ENCODE measurements at regions not wholly inside any gene's neighbourhood (a gene's known extent, or its start where the extent isn't known, plus 50 kb on each side); places are given as distances from the start of the nearest gene placed in this dataset.

DNA sequence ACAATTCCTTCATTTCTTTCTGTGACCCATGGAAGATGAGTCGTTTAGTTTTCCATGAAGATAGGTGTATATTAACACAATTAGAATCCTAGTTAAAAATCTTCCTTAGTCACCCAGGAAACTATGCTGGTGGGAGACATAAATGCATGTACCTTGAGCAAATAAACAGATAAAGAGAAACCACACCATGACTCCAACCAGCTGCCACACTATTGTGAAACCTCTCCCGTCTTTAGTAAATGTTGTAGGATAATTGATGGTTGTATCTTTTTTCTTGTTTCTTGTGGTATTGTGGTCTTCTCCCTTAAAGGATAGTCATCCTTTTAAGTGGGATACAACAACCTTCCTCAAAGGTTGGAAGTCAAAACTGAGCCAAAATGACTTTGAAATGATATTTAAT is 103.8 kb upstream of the LEF1 start:
- Histone ChIP-seq H3K79me2 (no peaks in the 10 kb centered on the region), H3K4me1 (ENCODE audit: insufficient read depth) (no peaks in the 10 kb centered on the region), H3K9me2 (replicated peaks; ENCODE audit: insufficient read depth) (no peaks in the 10 kb centered on the region), H4K20me1 (ENCODE audit: insufficient read depth, poor library complexity, severe bottlenecking) (no peaks in the 10 kb centered on the region), H3K36me3 (replicated peaks; ENCODE audit: insufficient read depth, low read depth) (no peaks in the 10 kb centered on the region), H2AFZ (no peak overlapping the region), H3K27me3 (no peaks in the 10 kb centered on the region), H3K9me3 (ENCODE audit: low read depth) (no peaks in the 10 kb centered on the region), H3K4me2 (no peak overlapping the region), H3K4me3 (no peak overlapping the region), H3K27ac (peak overlapping the region; percentile 60)
- no peak for DNase-seq (ENCODE audit: low spot score)
- TF ChIP-seq, protein P1, sequence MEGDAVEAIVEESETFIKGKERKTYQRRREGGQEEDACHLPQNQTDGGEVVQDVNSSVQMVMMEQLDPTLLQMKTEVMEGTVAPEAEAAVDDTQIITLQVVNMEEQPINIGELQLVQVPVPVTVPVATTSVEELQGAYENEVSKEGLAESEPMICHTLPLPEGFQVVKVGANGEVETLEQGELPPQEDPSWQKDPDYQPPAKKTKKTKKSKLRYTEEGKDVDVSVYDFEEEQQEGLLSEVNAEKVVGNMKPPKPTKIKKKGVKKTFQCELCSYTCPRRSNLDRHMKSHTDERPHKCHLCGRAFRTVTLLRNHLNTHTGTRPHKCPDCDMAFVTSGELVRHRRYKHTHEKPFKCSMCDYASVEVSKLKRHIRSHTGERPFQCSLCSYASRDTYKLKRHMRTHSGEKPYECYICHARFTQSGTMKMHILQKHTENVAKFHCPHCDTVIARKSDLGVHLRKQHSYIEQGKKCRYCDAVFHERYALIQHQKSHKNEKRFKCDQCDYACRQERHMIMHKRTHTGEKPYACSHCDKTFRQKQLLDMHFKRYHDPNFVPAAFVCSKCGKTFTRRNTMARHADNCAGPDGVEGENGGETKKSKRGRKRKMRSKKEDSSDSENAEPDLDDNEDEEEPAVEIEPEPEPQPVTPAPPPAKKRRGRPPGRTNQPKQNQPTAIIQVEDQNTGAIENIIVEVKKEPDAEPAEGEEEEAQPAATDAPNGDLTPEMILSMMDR (IDR thresholded peaks at IDR 0.05; ENCODE audit: poor library complexity) = no peak
- no peak for TF ChIP-seq EZH2phosphoT487 (IDR thresholded peaks at IDR 0.05; ENCODE audit: low read depth, severe bottlenecking, unreplicated experiment)
- TF ChIP-seq EZH2 (IDR thresholded peaks at IDR 0.05; ENCODE audit: borderline replicate concordance) = no peak
- WGBS (ENCODE audit: low lambda C conversion rate, missing lambda C conversion rate) = 71% methylated on average over 2 of the region's 2 CpGs

DNA sequence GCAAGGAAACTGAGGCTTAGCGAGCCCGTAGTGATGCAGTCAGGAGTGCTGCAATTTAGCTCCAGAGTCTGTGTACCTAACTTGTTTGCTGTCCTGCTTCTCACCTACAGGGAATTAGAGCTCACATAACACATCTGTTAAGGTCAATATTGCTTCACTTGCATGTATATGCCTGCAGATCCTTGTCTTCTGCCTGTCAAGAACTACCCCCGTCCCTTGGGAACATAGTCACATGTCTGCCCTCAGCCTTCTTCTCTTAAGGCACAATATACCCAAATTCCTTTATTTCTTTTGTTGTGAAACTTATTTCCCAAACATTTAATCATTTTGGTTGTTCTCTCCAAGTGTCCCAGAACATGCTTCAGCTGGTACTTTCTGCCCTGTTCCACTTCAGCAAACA is 103.3 kb upstream of the LEF1 start:
- peak; percentile 5 for DNase-seq (ENCODE audit: low spot score)
- Histone ChIP-seq H3K27ac (peak overlapping the region; percentile 60), H2AFZ (no peak overlapping the region), H3K36me3 (replicated peaks; ENCODE audit: insufficient read depth, low read depth) (no peaks in the 10 kb centered on the region), H3K27me3 (no peaks in the 10 kb centered on the region), H3K9me2 (replicated peaks; ENCODE audit: insufficient read depth) (no peaks in the 10 kb centered on the region), H3K79me2 (no peaks in the 10 kb centered on the region), H3K4me2 (no peak overlapping the region), H3K4me1 (ENCODE audit: insufficient read depth) (no peaks in the 10 kb centered on the region), H3K9me3 (ENCODE audit: low read depth) (no peaks in the 10 kb centered on the region), H3K4me3 (no peak overlapping the region), H4K20me1 (ENCODE audit: insufficient read depth, poor library complexity, severe bottlenecking) (no peaks in the 10 kb centered on the region)
- TF ChIP-seq EZH2phosphoT487 (IDR thresholded peaks at IDR 0.05; ENCODE audit: low read depth, severe bottlenecking, unreplicated experiment) (no peak), EZH2 (IDR thresholded peaks at IDR 0.05; ENCODE audit: borderline replicate concordance) (no peak)
- TF ChIP-seq, protein P1 (IDR thresholded peaks at IDR 0.05; ENCODE audit: poor library complexity) = no peak
- WGBS (ENCODE audit: low lambda C conversion rate, missing lambda C conversion rate) = 54% methylated on average over 3 of the region's 3 CpGs

DNA sequence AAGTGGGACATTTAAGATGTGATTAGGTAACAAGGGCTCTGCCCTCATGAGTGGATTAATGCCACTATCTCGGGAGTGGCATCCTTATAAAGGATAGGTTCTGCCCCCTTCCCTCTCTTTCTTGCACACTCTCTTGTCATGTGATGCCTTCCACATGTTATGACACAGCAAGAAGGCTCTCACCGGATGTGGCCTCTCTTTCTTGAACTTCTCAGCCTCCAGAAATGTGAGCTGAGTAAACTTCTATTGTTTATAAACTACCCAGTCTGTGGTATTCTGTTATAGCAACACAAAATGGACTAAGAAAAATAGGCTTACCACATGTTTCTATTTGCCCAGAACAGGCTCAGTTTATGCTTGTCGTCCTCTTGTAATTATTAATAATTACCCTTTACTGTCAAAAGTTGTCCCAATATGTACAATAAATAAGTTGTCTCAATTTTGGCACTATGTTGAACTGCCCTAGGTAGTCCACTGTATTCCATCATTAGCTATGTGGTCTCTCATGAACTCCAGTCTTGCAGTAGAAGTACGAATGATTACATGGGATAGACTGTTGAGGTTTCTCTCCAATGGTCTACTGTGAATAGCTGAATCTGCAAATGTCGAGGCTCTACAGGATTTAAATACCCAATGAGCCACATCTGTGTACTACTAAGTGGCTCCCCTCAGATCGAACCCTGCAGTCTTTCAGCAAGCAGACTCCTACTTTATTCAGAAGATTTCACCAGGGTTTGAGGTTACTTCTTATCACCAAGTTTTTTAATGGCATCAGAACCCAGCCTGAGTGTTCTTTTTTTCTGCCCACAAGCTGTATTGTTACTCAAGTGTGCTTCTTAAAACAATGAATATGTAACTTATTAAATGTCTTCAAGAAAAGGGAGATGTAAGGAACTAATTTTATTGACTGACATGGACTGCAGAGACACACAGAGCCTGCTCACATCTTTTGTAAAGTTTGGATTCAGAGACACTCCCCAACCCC is 102.0 kb upstream of the LEF1 start:
- Histone ChIP-seq H3K79me2 (no peaks in the 10 kb centered on the region), H2AFZ (no peak overlapping the region), H3K4me2 (no peak overlapping the region), H3K4me1 (ENCODE audit: insufficient read depth) (no peaks in the 10 kb centered on the region), H3K4me3 (no peak overlapping the region), H4K20me1 (ENCODE audit: insufficient read depth, poor library complexity, severe bottlenecking) (no peaks in the 10 kb centered on the region), H3K9me2 (replicated peaks; ENCODE audit: insufficient read depth) (no peaks in the 10 kb centered on the region), H3K27me3 (no peaks in the 10 kb centered on the region), H3K36me3 (replicated peaks; ENCODE audit: insufficient read depth, low read depth) (no peaks in the 10 kb centered on the region), H3K9me3 (ENCODE audit: low read depth) (no peaks in the 10 kb centered on the region), H3K27ac (peak overlapping the region; percentile 3)
- no peak for TF ChIP-seq EZH2phosphoT487 (IDR thresholded peaks at IDR 0.05; ENCODE audit: low read depth, severe bottlenecking, unreplicated experiment)
- TF ChIP-seq, protein P1 (IDR thresholded peaks at IDR 0.05; ENCODE audit: poor library complexity) = no peak
- no peak for TF ChIP-seq EZH2 (IDR thresholded peaks at IDR 0.05; ENCODE audit: borderline replicate concordance)
- no peak for DNase-seq (ENCODE audit: low spot score)
- WGBS (ENCODE audit: low lambda C conversion rate, missing lambda C conversion rate) = 65% methylated on average over 6 of the region's 6 CpGs
